PFSK-1 (cell line): ENCODE measurements at regions not wholly inside any gene's neighbourhood (a gene's known extent, or its start where the extent isn't known, plus 50 kb on each side); places are given as distances from the start of the nearest gene placed in this dataset.

ENCODE experiments used
- FOXP2 ChIP-seq: optimal IDR thresholded peaks from 2 replicates; pipeline ENCODE3; 2011; ENCODE audit warnings: borderline replicate concordance, control low read depth, inconsistent platforms; ENCODE audit not compliant: insufficient read depth; ENCODE audit errors: extremely low read length, extremely low read depth
- POLR2AphosphoS5 ChIP-seq: IDR thresholded peaks from 2 replicates; pipeline ENCODE4 v1.6.1; 2012; ENCODE audit warnings: low read depth, mild to moderate bottlenecking, control low read depth, low read length, moderate library complexity
- REST ChIP-seq, 2 experiments: IDR thresholded peaks; 2 replicates each; pipeline versions ENCODE4 v1.6.1 to v1.8.0; 2011 to 2012; ENCODE audit warnings: low read depth in 2 of 2, low read length in 2 of 2, control low read depth in 1 of 2, inconsistent platforms in 1 of 2, mild to moderate bottlenecking in 1 of 2, moderate library complexity in 1 of 2; ENCODE audit not compliant: insufficient read depth in 1 of 2
- SIN3A ChIP-seq: IDR thresholded peaks from 2 replicates; pipeline ENCODE4 v1.6.1; 2012; ENCODE audit warnings: mild to moderate bottlenecking, low read length, moderate library complexity, borderline replicate concordance; ENCODE audit not compliant: insufficient read depth
- TAF1 ChIP-seq: IDR thresholded peaks from 2 replicates; pipeline ENCODE4 v1.6.1; 2012; ENCODE audit warnings: low read length, control low read depth, borderline replicate concordance; ENCODE audit not compliant: insufficient read depth

- TF ChIP-seq POLR2AphosphoS5 (no peak), TAF1 (no peak), FOXP2 (no peak), SIN3A (no peak), REST (IDR thresholded peaks at IDR 0.05; ENCODE audit: insufficient read depth in 1 of 2, low read depth in 2 of 2, low read length in 2 of 2) (no peak)
These were observed 488.5 kb downstream of the NR2F1-AS1 start for GRCh38 chr5:93092349-93093105.

GRCh38 chr5:93090698-93091097 lies 490.3 kb downstream of the NR2F1-AS1 start:
- no peak for TF ChIP-seq POLR2AphosphoS5
- TF ChIP-seq FOXP2: no peak
- TF ChIP-seq TAF1: no peak
- no peak for TF ChIP-seq SIN3A
- TF ChIP-seq REST (IDR thresholded peaks at IDR 0.05; ENCODE audit: insufficient read depth in 1 of 2, low read depth in 2 of 2, low read length in 2 of 2): no peak

- no peak for TF ChIP-seq SIN3A
- no peak for TF ChIP-seq POLR2AphosphoS5
- TF ChIP-seq REST (IDR thresholded peaks at IDR 0.05; ENCODE audit: insufficient read depth in 1 of 2, low read depth in 2 of 2, low read length in 2 of 2): no peak
- no peak for TF ChIP-seq FOXP2
- no peak for TF ChIP-seq TAF1
These were observed 492.2 kb downstream of the NR2F1-AS1 start for GRCh38 chr5:93088592-93089389.

- TF ChIP-seq TAF1 (no peak), SIN3A (no peak), REST (IDR thresholded peaks at IDR 0.05; ENCODE audit: insufficient read depth in 1 of 2, low read depth in 2 of 2, low read length in 2 of 2) (no peak), POLR2AphosphoS5 (no peak), FOXP2 (no peak)
These were observed 493.7 kb downstream of the NR2F1-AS1 start for GRCh38 chr5:93087326-93087725.
